WI38 (cell line): ENCODE measurements at regions not wholly inside any gene's neighbourhood (a gene's known extent, or its start where the extent isn't known, plus 50 kb on each side); places are given as distances from the start of the nearest gene placed in this dataset.

Experiments
- H3K4me3 ChIP-seq: 2 replicates; pipeline ENCODE4 v1.5.1; 2011; ENCODE audit warnings: low read depth, mild to moderate bottlenecking, control low read depth, low read length
- TF ChIP-seq, protein P1 (sequence below): IDR thresholded peaks from 2 replicates; pipeline ENCODE4 v1.5.1; 2012; ENCODE audit warnings: low read depth, mild to moderate bottlenecking, control low read depth, low read length

DNA sequence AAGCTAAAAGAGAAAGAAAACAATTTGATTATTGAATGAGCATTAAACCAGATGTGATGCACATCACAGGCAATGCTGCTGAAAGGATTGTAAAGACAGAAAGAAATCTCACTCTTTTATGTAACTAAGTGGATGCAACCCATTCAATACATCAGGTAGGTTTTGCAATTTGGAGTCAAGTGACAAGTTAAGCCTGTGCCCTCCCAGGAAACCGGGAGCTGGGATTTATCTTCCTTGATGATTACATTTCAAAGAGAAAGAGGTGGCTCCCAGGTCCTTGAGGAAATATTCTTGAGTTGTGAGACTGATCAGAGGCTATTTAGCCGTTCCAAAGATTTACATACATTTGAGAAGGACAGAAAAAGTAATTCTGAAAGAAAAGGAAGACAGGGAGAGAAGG lies 219.0 kb upstream of the PROK2 start:
- TF ChIP-seq, protein P1, sequence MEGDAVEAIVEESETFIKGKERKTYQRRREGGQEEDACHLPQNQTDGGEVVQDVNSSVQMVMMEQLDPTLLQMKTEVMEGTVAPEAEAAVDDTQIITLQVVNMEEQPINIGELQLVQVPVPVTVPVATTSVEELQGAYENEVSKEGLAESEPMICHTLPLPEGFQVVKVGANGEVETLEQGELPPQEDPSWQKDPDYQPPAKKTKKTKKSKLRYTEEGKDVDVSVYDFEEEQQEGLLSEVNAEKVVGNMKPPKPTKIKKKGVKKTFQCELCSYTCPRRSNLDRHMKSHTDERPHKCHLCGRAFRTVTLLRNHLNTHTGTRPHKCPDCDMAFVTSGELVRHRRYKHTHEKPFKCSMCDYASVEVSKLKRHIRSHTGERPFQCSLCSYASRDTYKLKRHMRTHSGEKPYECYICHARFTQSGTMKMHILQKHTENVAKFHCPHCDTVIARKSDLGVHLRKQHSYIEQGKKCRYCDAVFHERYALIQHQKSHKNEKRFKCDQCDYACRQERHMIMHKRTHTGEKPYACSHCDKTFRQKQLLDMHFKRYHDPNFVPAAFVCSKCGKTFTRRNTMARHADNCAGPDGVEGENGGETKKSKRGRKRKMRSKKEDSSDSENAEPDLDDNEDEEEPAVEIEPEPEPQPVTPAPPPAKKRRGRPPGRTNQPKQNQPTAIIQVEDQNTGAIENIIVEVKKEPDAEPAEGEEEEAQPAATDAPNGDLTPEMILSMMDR = no peak
- H3K4me3 ChIP-seq = no peak overlapping the region

DNA sequence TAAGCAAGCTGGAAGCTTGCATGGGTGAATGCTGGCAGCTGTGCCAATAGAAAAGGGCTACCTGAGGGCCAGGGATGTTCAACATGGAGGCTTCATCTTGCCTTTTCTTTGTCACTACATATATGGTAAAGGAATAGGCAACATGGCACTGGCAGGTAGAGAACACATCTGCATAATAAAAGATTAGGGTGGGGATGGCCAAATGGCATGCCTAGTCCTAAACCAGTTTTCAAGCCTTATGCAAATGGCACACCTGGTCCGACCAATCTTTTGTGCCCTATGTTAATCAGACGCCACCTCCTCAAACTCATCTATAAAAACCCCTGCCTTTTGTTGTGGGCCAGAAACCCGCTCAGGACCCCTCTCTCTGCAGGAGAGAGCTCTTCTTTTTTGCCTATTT lies 216.8 kb upstream of the PROK2 start:
- TF ChIP-seq, protein P1 = no peak

DNA sequence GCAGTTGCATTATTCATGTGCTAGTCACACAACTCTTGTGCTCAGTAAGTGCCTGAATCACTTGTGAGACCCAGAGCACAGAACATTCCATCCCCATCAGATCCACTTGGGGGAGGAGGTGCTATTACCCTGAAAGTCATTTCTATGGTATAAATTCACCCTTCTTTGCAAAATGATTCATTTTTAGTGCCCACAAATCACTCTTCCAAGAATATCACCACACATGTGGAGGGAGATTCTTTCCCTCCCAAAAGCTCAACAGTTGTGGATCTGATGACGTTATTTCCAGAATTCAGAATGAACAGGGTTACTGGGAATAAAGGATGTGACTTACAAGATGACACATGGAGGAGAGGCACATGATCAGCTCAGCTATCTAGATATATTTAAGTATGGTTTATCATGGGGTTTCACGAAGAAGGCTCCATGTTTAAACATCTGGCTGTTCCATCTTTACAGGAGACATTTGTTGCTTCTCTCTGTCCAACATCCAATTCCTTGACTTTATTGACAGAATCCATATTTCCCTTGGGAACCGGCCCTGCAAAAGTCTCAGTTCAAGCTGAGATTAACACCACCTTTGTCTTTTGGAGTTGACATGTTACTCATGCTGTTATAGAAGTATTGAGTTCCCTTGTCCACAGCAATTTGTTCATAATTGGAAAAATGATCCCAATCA lies 214.2 kb upstream of the PROK2 start:
- TF ChIP-seq, protein P1 = no peak
- no peak overlapping the region for H3K4me3 ChIP-seq

More for the DNA sequence above, 216.8 kb upstream of the PROK2 start:
- H3K4me3 ChIP-seq = no peak overlapping the region

DNA sequence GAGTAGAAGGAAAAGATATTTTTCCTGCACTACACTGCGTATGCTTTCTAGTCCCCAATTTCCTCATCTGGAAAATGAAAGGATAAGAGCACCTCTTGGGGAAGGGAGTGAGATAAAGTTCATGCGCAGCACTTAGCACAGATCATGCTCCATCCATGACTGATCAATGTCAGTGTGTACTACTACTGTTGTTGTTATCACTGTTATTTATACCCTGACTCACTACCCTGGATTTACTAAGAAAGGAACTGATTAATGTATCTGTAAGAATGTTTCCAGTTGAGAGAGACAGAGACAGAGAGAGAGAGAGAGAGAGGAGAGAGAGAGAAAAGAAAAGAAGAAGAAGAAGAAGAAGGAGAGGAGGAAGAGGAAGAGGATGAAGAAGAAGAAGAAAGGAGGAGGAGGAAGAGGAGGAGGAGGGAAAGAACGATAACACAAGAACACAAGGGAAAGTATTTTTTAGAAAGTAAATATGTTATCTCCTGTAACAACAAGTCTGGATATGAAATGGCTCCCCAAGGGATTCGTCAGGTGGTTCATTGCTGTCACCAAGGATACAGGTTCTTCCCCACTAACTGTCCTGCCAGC lies 212.2 kb upstream of the PROK2 start:
- no peak overlapping the region for H3K4me3 ChIP-seq
- TF ChIP-seq, protein P1 = no peak

DNA sequence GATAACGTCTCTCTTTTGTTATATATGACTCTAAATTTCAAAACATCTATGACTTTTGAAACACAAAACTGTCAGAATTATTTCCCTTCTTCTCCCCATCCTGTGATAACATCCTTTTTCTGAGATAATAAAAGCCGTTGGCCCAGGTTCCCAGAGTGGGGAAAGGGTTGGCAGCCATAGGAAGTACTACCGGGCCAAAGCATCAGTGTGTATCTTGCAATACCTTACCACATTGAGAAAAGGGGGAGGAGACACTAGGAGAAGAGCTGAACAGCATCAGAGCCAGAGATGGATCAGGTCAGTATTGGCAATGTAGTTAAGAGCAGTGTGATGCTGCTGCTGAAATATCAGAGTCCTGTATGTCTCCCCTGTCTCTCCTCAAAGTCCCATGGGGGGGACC lies 210.0 kb upstream of the PROK2 start:
- TF ChIP-seq, protein P1 = no peak
- H3K4me3 ChIP-seq = no peak overlapping the region

DNA sequence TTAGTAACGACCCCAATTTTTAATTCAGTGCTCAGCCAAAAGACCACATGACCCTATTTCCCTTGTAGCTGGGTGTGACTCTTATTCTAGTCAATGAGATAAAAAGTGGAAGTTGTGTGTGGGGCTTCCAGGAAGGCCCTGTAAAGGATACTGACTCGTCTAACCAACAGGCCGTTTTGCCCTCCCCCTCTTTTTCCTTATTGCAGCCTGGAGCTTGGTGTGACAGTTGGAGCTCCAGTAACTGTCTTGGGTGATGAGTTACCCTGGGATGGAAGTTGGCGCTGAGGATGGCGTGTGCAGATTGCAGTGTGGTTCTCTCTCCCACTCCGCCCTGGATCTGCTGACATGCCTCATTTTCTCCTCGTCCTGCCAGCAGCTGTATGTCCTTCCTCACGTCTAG lies 209.3 kb upstream of the PROK2 start:
- TF ChIP-seq, protein P1 = no peak
- no peak overlapping the region for H3K4me3 ChIP-seq

DNA sequence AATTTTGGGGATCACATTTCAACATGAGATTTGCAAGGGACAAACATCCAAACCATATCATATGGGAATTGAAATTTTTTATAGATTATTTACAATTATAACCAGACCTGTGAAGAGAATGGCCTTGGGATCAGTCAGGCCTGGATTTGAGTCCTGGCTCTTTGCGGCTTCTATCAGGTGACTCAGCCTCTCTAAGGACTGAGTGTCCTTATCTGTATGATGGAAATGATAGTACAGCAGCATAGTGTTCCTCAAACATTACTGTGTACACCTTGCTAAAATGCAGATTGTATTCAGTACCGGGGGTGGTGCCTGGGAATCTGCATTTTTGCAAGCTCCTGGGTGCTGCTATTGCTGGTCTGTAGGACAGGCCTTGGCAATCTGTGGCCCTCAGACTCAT lies 206.7 kb upstream of the PROK2 start:
- TF ChIP-seq, protein P1 = no peak
- H3K4me3 ChIP-seq = no peak overlapping the region
